Effector CD4-positive, alpha-beta T cell (primary cell): ENCODE measurements at regions not wholly inside any gene's neighbourhood (a gene's known extent, or its start where the extent isn't known, plus 50 kb on each side); places are given as distances from the start of the nearest gene placed in this dataset.

Experiments used
- DNase-seq: peaks from one replicate; pipeline ENCODE4 v3.0.0-alpha.2; 2020

DNA sequence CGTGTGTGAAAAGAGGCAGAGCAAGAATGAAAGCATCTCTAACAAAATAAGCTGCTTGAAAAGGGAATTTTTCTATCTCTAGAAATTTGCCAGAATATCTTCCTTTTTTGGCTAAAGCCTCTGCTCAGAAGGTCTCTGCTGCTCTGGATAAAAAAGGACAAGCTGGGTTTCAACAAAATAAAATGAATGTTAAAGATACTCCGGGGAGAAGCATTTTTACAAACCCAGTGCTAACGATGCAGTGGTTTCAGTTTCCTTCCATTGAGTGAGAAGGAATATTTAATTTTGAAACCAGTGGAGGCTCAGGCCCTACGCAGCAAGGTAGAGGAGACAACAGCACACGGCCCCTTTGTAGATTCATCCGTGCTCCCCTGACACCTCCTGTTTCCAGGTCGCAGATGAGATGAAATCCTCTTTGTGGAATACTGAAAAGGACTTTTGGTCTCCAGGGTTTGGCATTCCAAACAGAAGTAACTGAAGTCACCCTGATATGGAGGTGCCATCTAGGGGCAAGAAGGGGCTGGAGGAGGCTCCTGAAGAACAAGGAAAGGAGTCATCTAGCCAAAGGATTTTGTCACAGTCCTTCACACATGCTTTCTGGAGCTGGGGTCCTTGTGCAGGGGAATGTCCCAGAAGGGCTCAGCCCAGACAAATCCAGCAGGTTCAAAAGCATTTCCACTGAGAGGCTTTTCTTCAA, 65.7 kb upstream of the SYT6 start:
- no peak for DNase-seq

DNA sequence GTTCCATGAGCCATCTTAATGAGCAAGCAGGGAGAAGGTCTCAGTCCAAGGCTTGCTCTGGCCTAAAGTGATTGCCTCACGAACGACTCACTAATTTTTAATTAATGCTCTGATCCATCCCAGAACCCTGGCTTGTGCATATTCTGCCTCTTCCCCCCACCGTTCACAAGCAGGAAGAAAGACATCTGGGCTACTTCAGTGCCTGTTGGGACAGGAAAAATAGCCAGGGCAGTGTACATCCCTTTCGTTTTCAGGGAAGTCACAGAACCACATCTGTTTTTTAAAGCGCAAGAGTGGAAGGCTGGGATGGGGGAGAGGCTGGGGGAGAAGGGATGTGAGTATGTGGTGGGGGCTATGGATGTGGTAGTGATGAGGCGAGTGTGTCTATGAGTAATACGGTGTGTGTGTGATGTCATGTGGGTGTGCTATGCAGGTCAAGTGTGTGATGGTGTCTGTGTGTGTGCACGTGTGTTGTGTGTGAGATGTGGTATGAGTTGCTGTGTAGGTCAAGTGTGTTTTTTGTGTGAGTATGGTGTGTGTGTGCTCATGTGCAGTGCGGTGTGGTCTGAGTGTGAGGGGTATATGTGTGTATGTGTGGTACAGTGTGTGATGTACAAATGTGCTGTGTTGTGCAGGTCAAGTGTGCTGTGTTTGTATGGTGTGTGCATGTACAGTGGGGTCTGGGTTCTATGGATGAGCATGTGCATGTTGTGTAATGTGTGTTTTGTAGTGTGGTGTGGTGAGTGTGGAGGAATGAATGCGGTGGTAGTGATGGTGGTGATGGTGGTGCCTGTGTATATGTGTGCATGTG, 64.9 kb upstream of the SYT6 start:
- DNase-seq: no peak

DNA sequence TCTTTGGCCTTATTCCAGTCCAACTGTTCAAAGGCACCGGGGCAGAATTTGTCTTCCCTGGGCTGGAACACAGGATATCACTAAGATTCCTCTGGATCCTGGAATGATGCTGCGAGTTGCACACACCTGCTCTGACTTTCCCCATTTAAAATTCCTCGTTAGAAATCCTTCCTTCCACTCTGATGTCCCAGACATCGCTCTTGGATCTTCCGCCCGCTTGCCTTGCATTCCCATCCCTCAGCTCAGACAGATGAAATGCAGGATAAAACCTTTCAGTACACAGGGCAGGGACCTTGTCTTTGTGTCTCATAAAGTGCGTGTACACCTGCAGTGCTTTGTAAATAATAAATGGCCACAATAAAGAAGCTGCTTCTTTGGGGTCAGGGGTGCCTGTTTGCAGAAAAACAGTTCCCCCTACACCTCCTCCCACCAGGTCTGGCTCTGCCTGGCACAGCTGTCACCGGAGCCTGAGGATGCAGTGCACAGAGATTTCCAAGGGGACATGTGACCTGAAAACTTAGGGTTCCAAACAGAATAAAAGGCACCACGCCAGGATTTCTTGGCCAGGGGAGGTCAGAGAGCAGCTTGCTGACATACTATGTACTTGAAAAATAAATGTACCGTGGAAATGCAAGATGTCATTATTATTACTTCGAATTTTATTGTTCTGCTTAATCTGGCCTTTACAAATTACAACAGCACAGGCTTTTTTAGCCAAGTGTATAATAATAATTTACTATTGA, 62.9 kb upstream of the SYT6 start:
- no peak for DNase-seq

DNA sequence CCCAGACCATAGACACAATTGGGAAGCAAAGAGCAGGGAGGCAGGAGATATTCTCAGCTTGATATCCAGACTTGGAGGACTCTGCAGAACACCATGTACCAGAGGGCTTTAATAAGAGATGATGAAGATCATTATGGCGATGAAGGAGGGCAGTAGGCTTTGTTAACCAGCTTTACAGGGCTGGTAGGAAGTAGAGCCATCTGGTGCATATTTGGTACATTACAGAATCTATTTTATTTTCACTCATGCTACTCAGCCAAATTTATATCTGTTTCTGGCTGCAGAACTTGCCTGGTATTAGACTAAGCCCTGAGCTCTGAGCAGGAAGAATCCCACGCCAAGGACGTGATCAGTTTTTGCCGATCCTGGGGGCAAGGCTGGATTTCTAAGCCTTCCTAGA, 61.8 kb upstream of the SYT6 start:
- DNase-seq: no peak

DNA sequence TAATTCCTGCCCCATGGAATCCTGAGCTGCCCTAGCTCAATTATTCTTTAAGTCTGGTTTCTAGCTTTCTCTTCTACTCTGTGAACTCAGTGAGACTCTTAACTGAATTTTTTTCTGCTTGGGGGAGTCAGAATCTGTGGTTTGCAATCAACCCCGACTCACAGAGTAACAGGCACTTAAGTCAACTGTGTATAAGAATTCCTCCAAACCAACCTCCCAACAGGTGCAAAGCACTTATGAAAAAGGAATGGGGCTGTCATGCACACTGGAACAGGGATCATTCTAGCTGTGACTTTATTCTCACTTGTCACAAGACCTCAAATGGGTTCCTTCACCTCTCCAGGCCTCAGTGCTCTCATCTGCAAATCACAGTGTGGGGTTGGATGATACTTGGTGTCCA, 60.3 kb upstream of the SYT6 start:
- DNase-seq: no peak

DNA sequence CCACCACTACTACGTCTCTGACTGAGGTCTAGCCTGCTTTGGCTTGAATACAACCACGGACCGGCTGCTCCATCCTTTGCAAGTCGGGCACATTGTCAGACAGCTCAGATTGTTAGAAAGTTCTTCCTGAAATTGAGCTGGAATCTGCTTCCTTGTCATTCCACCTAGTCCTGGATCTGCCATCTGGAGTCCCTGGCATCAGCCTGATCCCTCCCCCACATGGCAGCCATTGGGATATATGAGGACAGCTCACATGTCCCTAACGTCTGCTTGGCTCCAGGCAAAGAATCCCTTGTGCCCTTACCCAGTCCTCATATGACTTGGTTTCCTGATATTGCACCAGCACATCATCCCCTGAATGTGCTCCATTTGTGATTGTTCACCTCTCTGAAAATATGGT, 56.3 kb upstream of the SYT6 start:
- no peak for DNase-seq

DNA sequence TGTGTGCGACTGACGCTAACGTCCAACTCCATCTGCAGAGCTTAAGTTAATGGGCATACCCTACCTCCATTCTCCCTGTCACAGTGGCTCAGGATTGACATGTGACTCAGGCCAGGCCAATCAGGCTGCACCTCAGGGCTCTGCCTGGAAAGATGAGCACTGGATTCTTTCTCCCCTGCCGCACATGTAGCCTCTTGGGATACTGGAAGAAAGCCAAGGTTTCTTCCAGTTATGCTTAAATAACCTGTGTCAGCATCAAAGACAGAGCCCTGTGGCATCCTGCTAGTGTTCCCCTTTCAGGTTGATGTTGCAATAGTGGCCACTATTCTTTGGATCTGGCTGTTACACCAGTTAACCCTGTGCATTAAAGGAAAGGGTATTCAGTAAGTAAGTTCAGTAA, 55.0 kb upstream of the SYT6 start:
- DNase-seq: no peak

DNA sequence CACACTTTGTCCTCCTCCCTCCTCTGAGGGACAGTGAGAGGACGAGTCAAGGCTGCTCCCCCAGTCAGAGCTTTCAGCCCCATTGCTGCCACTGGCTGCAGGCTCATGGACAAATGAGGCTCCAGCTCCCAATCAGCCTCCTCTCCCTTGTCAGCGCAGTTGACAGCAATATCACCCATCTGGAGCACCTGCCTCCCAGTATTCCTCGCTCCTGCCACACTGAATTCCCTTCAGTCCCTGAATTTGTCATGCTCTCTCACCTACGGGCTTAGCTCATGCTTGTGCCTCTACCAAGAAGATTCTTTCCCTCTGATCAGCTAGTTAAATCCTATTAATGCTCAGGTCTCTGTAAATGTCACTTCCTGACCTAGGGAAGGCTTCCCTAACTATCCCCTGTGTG, 54.4 kb upstream of the SYT6 start:
- no peak for DNase-seq

DNA sequence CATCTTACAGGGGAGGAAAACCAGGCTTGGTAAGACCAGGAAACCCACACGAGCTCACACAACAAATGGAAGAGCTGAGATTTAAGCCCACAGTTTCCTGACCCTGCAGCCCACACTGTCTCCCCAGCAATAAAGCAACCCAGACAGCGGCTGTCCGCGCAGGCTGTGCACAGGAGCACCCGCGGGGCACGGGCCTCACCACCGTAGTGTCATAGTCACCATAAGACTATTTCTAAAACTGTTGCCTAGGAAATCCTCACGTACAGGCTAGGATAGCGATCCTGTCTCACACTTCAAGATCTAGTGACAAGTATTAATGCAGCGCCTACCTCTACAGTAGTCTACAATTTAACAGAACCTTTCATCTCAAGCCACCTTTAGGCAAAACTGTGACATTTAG, 54.0 kb upstream of the SYT6 start:
- no peak for DNase-seq

DNA sequence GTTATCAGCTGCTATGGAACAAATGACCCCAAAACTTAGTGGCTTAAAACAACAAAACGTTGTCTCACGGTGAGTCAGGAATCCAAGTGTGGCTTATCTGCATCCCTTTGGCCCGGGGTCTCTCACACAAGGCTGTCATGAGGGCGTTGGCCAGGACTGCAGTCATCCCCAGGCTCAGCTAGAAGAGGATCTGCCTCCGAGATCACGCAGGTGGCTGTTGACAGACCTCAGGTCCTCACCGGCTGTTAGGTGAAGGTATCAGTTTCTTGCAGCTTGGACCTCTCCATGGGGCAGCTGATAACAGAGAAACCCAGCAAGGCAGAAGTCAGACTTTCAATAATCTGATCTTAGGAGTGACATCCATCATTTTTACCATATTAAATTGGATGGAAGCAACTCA, 52.7 kb upstream of the SYT6 start:
- no peak for DNase-seq

DNA sequence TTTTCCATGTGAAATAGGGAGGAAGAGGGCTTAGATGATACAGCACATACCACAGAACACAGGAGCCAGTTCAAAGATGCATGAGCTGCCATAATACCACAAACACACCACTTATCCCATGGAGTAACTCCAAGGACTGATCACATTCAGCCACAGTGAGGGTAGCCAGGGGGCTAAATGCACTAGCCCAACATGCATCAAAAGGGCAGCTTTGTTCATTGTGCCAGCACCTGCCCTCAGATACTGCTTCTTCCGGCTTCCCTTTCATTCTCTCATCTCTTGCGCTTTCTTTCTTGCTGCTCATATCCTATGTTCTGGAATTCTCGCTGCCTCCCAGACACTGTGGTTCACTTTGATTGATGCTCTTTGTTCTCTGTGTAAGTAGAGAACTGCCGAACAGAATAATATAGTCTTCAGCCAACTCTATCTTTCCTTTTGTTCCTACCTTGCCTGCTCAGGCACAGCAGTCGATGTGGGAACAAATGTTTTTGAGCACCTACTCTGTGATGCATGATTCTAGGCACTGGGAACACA, 50.0 kb upstream of the SYT6 start:
- DNase-seq: no peak
